NOMO-1 (cell line): ENCODE measurements at regions not wholly inside any gene's neighbourhood (a gene's known extent, or its start where the extent isn't known, plus 50 kb on each side); places are given as distances from the start of the nearest gene placed in this dataset.

Source experiments
- DNase-seq, 2 experiments: peaks; one replicate each; lab custom pipeline; 2025; ENCODE audit not compliant: unreplicated experiment in 2 of 2; lab: John Stamatoyannopoulos, UW

DNA sequence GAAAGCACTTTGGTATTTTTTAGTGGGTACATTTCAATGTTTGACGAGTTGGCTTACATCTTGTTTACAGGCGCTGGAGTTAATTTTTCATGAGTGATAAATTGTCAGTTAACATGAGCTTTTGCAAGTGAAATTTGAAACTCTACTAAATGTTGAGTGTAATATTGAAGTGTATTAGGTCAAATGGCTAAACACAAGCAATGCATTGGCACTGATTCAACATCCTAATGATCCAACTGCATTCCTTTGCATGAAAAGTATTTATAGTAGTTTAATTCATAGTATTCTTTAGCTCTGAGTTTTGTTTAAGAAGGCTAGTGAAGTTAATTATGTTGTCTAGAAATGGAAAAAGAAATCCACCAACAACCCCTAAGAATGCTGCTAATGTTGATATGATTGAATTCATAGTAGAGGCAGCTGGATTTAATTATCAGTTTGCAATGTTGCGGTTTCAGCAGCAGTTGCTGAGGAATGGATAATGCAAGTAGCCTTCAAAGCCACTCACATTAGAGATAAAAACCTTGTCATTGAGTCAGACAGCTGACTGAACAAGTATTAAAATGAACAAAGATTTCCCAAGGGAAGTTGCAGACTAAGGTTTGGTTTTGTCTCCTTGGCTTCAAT lies 245.6 kb upstream of the GOLIM4 start:
- DNase-seq: no peak

DNA sequence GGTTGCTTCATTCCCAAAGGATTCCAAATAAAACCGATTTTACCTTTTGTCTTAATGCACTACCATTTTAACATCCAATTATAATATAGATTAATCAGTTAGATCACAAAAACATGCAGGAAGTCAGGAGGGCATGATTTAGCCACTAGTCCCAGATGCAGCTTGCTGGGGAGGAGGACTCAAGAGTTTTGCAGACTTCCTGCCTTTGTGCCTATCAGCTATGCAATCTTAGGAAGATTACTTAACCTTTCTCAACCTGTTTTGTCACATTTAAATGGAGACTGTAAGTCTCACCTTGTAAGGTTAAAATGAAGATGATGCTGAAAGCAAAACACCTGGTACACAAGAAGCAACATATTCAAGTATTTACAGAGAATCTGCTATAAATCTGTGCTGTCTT lies 242.4 kb upstream of the GOLIM4 start:
- no peak for DNase-seq

- no peak for DNase-seq
Measured at GRCh38 chr3:168336276-168336675, 240.6 kb upstream of the GOLIM4 start.

GRCh38 chr3:168333410-168333935 lies 237.7 kb upstream of the GOLIM4 start:
- no peak for DNase-seq

DNA sequence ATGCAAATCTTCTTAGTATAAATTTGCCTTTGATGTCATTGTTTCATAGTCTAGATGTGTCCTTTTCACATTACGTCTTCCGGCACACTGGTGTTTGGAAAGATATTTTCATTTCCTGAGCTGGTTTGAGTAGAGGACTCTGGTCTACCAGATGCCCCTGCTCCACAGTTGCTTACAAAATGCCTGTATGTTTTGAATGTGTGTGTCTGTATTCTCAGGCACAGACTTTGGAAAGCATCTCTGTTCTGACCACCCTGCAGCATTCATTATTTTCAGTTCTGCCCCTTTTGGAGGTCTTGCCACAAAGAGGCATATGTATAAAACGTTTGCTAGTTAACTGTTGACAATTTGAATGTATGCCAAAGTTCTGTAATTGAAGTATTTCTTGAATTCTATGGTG lies 236.0 kb upstream of the GOLIM4 start:
- no peak for DNase-seq

DNA sequence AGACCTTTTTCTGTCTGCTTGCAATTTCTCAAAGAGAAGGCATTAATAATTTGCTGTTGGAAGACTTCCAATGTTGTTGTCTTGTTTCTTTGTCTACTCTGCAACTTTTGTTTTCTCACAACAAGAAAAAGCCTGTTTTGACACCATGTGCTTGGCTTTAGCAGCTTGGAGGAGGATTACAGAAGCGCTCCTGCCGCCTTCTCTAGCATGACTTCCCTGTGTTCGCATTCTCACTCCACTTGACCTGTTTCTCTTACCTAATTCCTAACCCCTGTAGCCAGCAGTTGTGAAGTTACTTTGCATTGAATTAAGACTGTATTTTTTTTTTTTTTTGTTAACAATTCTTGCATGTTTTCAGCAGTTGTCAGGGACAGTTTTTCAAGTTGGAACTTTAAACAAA lies 235.3 kb upstream of the GOLIM4 start:
- no peak for DNase-seq

- no peak for DNase-seq
Measured at GRCh38 chr3:168327856-168328255, 232.1 kb upstream of the GOLIM4 start.

GRCh38 chr3:168325684-168326083 lies 230.0 kb upstream of the GOLIM4 start:
- DNase-seq: no peak

DNA sequence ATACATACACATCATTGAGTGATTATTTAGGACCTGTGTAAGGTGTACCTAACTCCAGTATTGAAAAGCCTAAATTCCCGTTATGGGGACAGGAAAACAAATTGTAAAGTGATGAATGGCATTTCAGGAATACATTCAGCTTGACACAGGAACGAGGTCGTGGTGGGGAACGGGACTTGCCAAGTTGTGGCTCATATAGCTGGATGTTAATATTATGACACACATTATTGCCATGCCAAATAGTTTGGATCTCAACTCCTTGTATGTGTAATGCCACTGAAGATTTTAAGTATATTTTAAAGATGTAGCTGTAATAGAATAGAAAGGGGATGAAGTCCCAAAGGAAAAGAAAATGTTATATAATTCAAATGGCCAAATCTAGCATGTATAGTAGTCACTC lies 227.2 kb upstream of the GOLIM4 start:
- no peak for DNase-seq

GRCh38 chr3:168314166-168314565 lies 218.4 kb upstream of the GOLIM4 start:
- DNase-seq: no peak

GRCh38 chr3:168312984-168313383 lies 217.3 kb upstream of the GOLIM4 start:
- no peak for DNase-seq

DNA sequence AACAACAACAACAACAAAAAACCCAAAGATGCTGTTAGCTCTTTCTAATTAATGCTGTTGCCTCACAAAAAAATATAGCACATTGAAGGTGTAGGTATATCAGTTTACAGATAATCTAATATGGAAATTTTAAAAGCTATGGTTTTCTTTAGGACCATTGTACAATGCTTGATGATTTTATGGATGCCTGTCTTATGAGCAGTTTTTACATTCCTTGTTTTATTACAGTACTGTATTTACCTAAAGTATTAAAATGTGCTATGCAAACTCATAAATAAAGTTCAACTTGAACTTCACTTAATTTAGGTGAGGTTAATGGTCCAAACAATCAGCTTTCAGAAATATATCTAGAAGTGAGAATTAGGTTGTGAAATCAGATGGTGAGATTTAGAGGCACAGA lies 212.2 kb upstream of the GOLIM4 start:
- DNase-seq: no peak

DNA sequence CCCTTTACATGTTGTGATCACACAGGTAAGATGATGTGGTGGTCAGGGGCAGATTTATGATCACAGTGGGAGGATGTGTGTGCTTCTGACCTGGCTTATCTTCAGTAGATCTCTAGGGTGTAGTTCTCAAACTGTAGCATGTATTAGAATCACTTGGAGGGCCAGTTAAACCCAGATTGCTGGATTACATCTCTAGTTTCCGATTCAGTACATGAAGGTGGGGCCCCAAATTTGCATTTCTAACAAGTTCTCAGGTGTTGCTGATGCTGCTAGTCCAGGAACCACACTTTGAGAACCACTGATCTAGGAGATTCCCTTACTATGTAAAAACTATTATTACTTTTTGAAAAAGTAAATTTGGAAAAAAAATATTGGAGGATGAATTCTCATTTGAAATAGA lies 199.3 kb upstream of the GOLIM4 start:
- no peak for DNase-seq

DNA sequence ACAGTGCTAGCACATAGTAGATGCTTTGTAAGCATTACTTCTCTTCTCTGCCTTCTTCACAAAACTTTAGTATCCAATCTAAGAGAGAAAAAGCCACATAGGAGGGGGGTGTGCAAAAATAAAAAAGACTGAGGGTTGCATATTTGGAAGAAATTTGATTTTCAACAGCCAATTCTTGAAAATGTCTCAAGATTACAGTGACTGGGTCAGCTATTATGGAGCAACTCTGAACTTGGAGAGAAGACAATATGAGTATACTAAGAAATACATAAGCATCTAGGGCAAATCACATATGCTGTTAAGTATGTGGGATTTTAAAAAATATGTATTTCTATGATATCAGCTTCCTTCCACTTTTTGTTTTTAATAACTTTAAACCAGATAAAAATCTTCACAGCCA lies 196.6 kb upstream of the GOLIM4 start:
- DNase-seq: no peak

GRCh38 chr3:168289471-168290008 lies 193.8 kb upstream of the GOLIM4 start:
- DNase-seq: no peak

- DNase-seq: no peak
Measured at GRCh38 chr3:168288511-168289401, 193.0 kb upstream of the GOLIM4 start.

DNA sequence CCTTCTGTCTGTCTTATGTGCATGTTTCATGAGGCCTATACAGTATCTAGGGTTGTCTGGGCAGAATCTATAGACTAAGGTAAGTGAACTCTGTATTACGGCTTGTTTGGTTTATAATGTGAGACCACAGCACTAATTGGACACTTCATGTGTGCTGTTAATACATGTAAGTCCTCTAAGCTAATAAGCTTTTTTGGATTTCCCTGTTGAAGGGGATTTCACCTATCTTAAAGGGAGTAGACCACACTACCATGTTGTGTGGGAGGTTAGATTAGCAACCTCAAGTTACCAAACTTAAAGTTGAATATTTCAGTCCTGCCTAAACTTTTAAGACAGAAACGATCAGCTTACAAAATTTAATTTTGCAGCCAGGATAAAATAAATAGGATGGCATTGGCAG lies 189.8 kb upstream of the GOLIM4 start:
- no peak for DNase-seq

DNA sequence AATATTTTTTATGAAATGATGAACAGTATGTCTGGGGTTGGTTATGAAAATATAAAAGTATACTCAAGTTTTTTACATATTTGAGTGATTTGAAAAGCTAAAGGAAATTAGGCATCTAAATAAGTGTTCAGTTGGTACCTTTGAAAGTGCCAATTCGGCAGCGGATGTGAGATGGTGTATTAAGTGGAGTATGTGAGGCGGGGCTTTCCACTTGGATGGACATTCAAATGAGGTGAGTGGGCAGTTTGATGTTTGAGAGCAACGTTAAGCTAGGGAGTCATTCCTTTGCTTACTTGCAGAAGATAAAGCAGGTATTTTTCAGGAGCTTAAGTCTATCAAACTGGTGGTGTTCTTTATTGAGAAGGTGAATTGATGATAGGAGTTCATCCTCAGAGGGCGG lies 189.0 kb upstream of the GOLIM4 start:
- no peak for DNase-seq

- no peak for DNase-seq
Measured at GRCh38 chr3:168275662-168276061, 179.9 kb upstream of the GOLIM4 start.

- DNase-seq: no peak
Measured at GRCh38 chr3:168273917-168274316, 178.2 kb upstream of the GOLIM4 start.

DNA sequence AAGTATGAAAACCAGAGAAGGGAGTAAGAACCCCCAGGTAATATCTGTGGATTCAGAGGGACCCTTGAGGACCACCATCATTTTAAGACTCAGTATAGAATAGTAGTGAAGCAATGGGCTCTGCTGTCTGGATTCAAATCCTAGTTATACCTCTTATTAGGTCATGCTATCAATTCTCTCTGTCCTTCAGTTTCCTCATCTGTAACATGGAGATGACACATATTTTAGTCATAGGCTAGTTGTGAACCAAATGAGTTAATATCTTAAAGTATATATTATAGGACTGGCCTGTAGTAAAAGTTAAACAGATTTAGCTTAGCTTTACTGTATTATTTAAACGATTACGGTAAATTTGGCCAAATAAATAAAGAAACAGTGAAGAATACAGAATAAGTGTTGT lies 177.3 kb upstream of the GOLIM4 start:
- no peak for DNase-seq
